Small intestine (tissue), 7 donors: ENCODE measurements at regions not wholly inside any gene's neighbourhood (a gene's known extent, or its start where the extent isn't known, plus 50 kb on each side); places are given as distances from the start of the nearest gene placed in this dataset.

ENCODE experiments used
- DNase-seq, 2 donors: peaks; one replicate each; pipeline versions ENCODE4 v3.0.0 to v3.0.0-alpha.2; 2013
- FAIRE-seq: peaks from 2 replicates; lab custom pipeline; 2012; peaks lifted over from hg19 to GRCh38; lab: Jason Lieb, UNC
- H3K27ac ChIP-seq, 3 donors: one replicate each; pipeline ENCODE4 v1.5.1; 2013; ENCODE audit warnings: low read length in 2 of 3, mild to moderate bottlenecking in 2 of 3, control low read depth in 1 of 3, inconsistent platforms in 1 of 3, low read depth in 1 of 3, moderate library complexity in 1 of 3
- H3K27me3 ChIP-seq, 3 donors: one replicate each; pipeline ENCODE4 v1.6.1; 2013; ENCODE audit warnings: low read length in 3 of 3, inconsistent platforms in 1 of 3; ENCODE audit not compliant: control insufficient read depth in 3 of 3, insufficient read depth in 3 of 3
- H3K36me3 ChIP-seq, 3 donors: one replicate each; pipeline ENCODE4 v1.6.1; 2013; ENCODE audit warnings: low read length in 3 of 3, inconsistent platforms in 1 of 3, low read depth in 1 of 3, mild to moderate bottlenecking in 1 of 3, moderate library complexity in 1 of 3; ENCODE audit not compliant: control insufficient read depth in 3 of 3, insufficient read depth in 2 of 3
- H3K4me1 ChIP-seq, 3 donors: one replicate each; pipeline ENCODE4 v1.6.1; 2013; ENCODE audit warnings: low read length in 2 of 3, inconsistent platforms in 1 of 3, low read depth in 1 of 3, mild to moderate bottlenecking in 1 of 3, moderate library complexity in 1 of 3; ENCODE audit not compliant: control insufficient read depth in 3 of 3, insufficient read depth in 2 of 3
- H3K4me3 ChIP-seq, 3 donors: one replicate each; pipeline ENCODE4 v1.5.1; 2013; ENCODE audit warnings: low read length in 3 of 3, control low read depth in 1 of 3, inconsistent platforms in 1 of 3, low read depth in 1 of 3, mild to moderate bottlenecking in 1 of 3, moderate library complexity in 1 of 3
- H3K9me3 ChIP-seq, 2 donors: one replicate each; pipeline ENCODE4 v1.6.1; 2013; ENCODE audit warnings: low read depth in 1 of 2, low read length in 1 of 2; ENCODE audit not compliant: control insufficient read depth in 2 of 2, insufficient read depth in 1 of 2
- WGBS, 3 donors: extraction: QIAGEN DNeasy Blood & Tissue Kit; methylation state at CpG; one replicate each; pipeline ENCODE4 v1.1.7; 2013; 5-methylcytosine and 5-hydroxymethylcytosine counted together
- donor health status: healthy with polysubstance abuse.
- donor health status: control.
- donor health status: control.
- donor health status: Bipolar disorder and iron deficiency.
- donor health status: healthy.

- Histone ChIP-seq H3K4me1 (no peaks in the 10 kb centered on the region), H3K27me3 (no peaks in the 10 kb centered on the region), H3K36me3 (no peaks in the 10 kb centered on the region), H3K27ac (no peak overlapping the region), H3K9me3 (peaks cover 0 to 2% of the 10 kb centered on the region in 2 donors), H3K4me3 (no peak overlapping the region)
- DNase-seq = no peak
- FAIRE-seq = no peak
- WGBS, 3 donors = 68 to 83% (median 77%) methylated on average over 1 of the region's 1 CpG
Observed at GRCh38 chr2:108082978-108083377, 96.7 kb downstream of the SLC5A7 start.

GRCh38 chr2:108084311-108084710, 98.0 kb downstream of the SLC5A7 start:
- no peaks in the 10 kb centered on the region for H3K4me1 ChIP-seq
- H3K4me3 ChIP-seq = no peak overlapping the region
- no peaks in the 10 kb centered on the region for H3K27me3 ChIP-seq
- H3K9me3 ChIP-seq = peaks cover 0 to 5% of the 10 kb centered on the region in 2 donors
- DNase-seq (no peak), FAIRE-seq (no peak)
- WGBS, 3 donors = 78 to 85% (median 79%) methylated on average over 3 of the region's 3 CpGs
- no peaks in the 10 kb centered on the region for H3K36me3 ChIP-seq
- H3K27ac ChIP-seq = no peak overlapping the region

- Histone ChIP-seq H3K9me3 (peaks cover 0 to 14% of the 10 kb centered on the region in 2 donors), H3K27me3 (no peaks in the 10 kb centered on the region), H3K36me3 (no peaks in the 10 kb centered on the region), H3K4me3 (no peak overlapping the region), H3K27ac (no peak overlapping the region), H3K4me1 (no peaks in the 10 kb centered on the region)
- 88 to 94% (median 90%) methylated on average over 1 of the region's 1 CpG for WGBS, 3 donors
- FAIRE-seq = no peak
- no peak for DNase-seq
Observed at GRCh38 chr2:108092886-108093285, 106.6 kb downstream of the SLC5A7 start.

GRCh38 chr2:108101481-108101880, 115.2 kb downstream of the SLC5A7 start:
- WGBS, 3 donors = 47 to 59% (median 48%) methylated on average over 4 of the region's 4 CpGs
- H3K4me3 ChIP-seq = no peak overlapping the region
- H3K27me3 ChIP-seq = no peaks in the 10 kb centered on the region
- no peaks in the 10 kb centered on the region for H3K36me3 ChIP-seq
- DNase-seq (no peak), FAIRE-seq (no peak)
- H3K4me1 ChIP-seq = no peaks in the 10 kb centered on the region
- H3K27ac ChIP-seq = no peak overlapping the region
- no peaks in the 10 kb centered on the region for H3K9me3 ChIP-seq

DNA sequence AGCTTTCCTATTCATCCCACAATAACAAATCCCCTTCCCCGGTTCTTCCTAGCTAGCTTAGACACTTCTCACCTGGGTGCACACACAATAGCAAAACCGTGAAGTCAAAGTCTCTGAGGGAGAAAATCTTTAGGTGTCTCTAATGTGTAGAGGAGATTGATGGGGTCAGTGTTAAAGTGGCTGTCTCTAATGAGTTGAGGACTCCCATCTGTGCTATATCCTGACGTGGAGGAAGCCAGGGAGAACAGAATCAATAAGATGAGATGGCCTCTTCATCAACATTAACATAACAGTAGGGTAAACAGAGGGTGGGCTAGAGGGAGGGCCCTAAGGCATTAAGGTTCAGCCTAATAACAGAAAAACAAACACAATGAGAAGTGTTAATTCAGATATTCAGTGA, 120.4 kb downstream of the SLC5A7 start:
- 48 to 55% (median 54%) methylated on average over 3 of the region's 3 CpGs for WGBS, 3 donors
- no peak overlapping the region for H3K27ac ChIP-seq
- H3K36me3 ChIP-seq = no peaks in the 10 kb centered on the region
- H3K4me3 ChIP-seq = no peak overlapping the region
- peaks cover 0 to 2% of the 10 kb centered on the region in 2 donors for H3K9me3 ChIP-seq
- H3K4me1 ChIP-seq = no peaks in the 10 kb centered on the region
- H3K27me3 ChIP-seq = no peaks in the 10 kb centered on the region
- FAIRE-seq (no peak), DNase-seq (no peak)

DNA sequence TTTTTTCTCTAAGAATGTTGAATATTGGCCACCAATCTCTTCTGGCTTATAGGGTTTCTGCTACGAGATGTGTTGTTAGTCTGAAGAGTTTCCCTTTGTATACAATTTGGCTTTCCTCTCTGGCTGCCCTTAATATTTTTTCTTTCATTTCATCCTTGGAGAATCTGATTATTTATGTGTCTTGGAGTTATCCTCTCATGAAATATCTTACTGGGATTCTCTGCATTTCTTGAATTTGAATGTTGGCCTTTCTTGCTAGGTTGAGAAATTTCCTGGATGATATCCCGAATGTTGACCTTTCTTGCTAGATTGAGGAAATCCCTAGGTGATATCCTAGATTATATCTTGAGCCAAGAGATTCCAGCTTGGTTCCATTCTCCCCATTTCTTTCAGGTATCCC, 125.6 kb downstream of the SLC5A7 start:
- 65 to 75% (median 72%) methylated on average over 2 of the region's 2 CpGs for WGBS, 3 donors
- Histone ChIP-seq H3K27ac (no peak overlapping the region), H3K4me1 (no peaks in the 10 kb centered on the region), H3K36me3 (peaks cover 0 to 7% (median 0%) of the 10 kb centered on the region in 3 donors), H3K9me3 (peaks cover 0 to 9% of the 10 kb centered on the region in 2 donors), H3K4me3 (no peak overlapping the region), H3K27me3 (no peaks in the 10 kb centered on the region)
- no peak for DNase-seq
- no peak for FAIRE-seq

DNA sequence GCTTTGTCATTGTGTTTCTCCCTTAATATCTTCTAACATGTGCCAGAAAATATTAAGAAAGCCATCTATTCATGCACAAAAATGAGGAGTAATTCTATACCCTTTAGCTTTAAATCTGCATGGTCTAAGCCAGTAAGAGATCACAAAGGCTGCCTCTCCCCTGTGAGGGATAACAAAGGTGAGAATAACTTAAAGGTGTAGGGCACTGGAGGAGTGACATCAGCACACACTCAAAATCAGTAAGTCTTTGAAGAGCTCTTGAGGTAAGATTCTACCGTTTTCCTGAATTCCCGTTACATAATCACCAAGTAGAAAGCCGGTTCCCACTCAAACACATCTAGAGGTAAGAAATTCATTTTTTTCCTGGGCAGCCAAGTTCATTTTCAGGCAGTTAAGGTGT, 123.9 kb upstream of the SULT1C3 start:
- FAIRE-seq (no peak), DNase-seq (no peak)
- Histone ChIP-seq H3K27ac (no peak overlapping the region), H3K27me3 (no peaks in the 10 kb centered on the region), H3K9me3 (peaks cover 0 to 9% of the 10 kb centered on the region in 2 donors), H3K4me3 (no peak overlapping the region), H3K4me1 (peaks cover 0 to 5% (median 0%) of the 10 kb centered on the region in 3 donors), H3K36me3 (peaks cover 0 to 7% (median 0%) of the 10 kb centered on the region in 3 donors)
- WGBS, 3 donors = 91 to 94% (median 93%) methylated on average over 3 of the region's 3 CpGs

DNA sequence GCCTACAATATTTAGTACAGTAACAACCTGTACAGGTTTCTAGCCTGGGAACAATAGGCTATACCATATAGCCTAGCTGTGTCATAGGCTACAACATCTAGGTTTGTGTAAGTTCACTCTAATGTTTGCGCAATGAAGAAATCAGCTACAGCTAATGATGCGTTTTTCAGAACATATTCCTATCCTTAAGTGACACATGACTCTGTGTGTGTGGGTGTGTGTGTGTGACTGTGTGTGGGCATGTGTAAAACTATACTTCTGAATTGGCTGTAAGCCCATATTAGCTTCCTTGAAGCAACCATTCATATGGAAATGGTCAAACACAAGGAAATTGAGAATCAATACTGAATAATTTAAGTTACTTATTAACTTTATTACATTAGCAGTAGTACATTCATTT, 120.8 kb upstream of the SULT1C3 start:
- Histone ChIP-seq H3K27me3 (no peaks in the 10 kb centered on the region), H3K36me3 (no peaks in the 10 kb centered on the region), H3K9me3 (no peaks in the 10 kb centered on the region), H3K4me1 (peaks cover 0 to 5% (median 0%) of the 10 kb centered on the region in 3 donors), H3K27ac (peak overlapping the region in 1 of 3 donors; percentile 15), H3K4me3 (no peak overlapping the region)
- DNase-seq (peak; percentile 59 to 88), FAIRE-seq (peak; percentile 80)
- WGBS, 3 donors = 10 to 66% (median 36%) methylated on average over 2 of the region's 2 CpGs

DNA sequence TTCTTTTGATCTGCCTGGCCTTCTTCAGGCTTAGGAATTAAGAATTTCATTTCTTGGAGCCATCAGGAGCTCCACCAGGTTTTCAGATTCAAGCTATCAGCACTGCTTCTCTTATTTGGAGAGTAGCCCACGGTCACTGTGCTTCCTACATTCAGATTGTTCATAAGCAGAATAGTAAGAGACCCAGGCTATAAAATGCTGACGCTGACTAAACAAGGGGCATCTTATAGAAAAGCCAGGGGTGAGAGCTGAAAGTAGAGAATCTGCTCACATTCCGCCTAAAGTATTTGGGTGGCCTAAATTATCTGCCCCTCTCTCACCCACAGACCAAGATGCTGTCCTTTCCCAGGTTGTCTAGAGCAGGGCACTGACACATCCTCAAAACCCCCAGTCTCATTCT, 120.3 kb upstream of the SULT1C3 start:
- Histone ChIP-seq H3K9me3 (no peaks in the 10 kb centered on the region), H3K36me3 (no peaks in the 10 kb centered on the region), H3K4me1 (peaks cover 0 to 5% (median 0%) of the 10 kb centered on the region in 3 donors), H3K27me3 (no peaks in the 10 kb centered on the region), H3K27ac (peak overlapping the region in 2 of 3 donors; percentile 8 to 15), H3K4me3 (no peak overlapping the region)
- FAIRE-seq = no peak
- DNase-seq = no peak
- WGBS, 3 donors = 39 to 67% (median 58%) methylated on average over 3 of the region's 3 CpGs
